ENCODE measurements at regions not wholly inside any gene's neighbourhood (a gene's known extent, or its start where the extent isn't known, plus 50 kb on each side); places are given as distances from the start of the nearest gene placed in this dataset.

DNA sequence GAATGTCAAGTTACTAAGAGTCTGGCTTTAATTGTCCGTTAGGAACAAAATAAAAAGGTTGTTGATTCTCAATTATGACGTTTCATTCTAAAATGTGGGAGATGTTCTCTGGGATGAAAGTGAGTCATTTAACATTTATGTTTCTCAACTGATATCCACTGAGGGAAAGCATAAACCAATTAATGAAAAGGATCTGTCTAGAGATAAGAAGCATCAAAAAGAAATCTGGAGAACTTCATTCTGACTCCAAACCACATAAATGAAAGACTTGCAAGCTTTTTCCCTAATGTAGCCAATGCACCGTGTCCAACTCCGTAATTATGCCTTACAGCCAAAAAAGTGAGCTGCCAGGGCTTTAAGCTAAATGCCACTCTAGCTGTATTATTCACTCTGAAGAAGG, 654.2 kb downstream of the TLE1 start (continued):
- no peak for TF ChIP-seq HDAC6 (IDR thresholded peaks at IDR 0.05; ENCODE audit: low read depth, low read length)
